HG03354 (cell line): ENCODE measurements at regions not wholly inside any gene's neighbourhood (a gene's known extent, or its start where the extent isn't known, plus 50 kb on each side); places are given as distances from the start of the nearest gene placed in this dataset.
"Not testable (repeated sequence)": the region's sequence is repeated elsewhere in the genome, so short reads cannot be mapped to it uniquely, and the experiment has no call there.

ENCODE experiments used
- ATAC-seq: cut with Tn5 transposase; IDR thresholded peaks from one replicate; pipeline ENCODE4 v1.9.1; 2021; ENCODE audit warnings: mild to moderate bottlenecking; ENCODE audit not compliant: unreplicated experiment, poor library complexity, severe bottlenecking

DNA sequence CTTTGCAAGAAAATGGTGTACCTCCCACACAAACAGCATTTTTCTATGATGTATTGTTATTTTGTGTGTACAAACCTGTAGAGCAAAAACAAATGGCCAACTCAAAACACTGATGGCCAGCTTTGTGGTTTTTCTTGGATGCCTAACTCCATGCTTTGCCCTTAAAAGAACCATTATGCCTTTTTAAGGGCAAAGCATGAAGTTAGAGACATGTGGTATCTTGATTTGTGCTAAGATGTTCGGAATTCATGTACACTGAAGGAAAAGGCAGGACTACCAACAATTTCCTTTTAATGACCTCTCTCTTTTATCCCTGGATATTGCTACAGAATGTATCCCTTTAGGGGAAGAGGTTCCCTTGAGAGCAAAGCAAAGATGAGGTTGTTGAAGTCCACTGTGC lies 273.6 kb downstream of the SCG2 start:
- no peak for ATAC-seq

DNA sequence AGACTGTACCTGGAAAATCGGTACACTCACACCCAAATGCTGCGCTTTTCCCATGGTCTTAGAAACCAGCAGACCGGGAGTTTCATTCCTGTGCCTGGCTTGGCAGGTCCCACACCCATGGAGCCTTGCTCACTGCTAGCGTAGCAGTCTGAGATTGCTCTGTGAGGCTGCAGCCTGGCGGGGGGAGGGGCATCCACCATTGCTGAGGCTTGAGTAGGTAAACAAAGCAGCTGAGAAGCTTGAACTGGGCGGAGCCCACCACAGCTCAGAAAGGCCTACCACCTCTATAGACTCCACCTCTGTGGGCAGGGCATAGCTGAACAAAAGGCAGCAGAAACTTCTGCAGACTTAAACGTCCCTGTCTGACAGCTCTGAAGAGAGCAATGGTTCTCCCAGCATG lies 271.4 kb downstream of the SCG2 start:
- not testable (repeated sequence) for ATAC-seq

DNA sequence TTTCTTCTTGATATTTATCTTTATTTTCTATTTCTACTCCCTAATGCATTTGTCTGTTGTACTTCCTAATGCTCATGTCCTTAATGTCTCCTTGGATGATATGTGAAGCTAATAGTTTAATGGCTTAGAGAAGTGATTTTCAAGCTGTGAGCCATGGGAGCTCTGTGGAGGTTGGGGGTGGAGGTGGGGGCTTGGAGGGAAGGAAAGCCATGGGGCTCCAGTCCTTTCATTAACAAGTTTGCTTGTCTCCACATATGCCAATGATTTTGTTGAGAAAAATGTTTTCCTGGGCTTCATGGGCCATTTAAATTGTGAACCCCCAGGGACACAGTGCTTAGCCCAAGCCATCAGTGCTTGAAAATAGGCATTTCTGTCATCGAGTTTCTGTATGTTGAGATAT lies 264.1 kb downstream of the SCG2 start:
- no peak for ATAC-seq

DNA sequence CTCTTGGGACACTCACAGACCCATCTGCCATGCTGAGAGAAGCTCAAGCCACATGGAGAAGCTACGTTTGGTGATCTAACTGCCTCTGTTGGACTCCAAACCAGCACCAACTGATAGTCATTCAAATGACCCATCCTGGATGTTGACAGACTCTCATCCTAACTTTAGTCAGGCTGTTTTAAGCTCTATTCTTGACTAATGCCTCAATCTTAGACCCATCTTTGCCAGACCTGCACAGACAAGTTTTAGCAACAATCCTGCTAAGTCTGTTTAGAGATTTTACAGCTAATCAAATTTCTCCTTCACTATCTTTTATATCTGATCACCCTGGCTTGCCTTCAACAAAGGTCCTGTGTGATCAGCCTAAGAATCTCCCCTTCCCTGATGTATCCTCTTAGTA lies 245.1 kb downstream of the SCG2 start:
- no peak for ATAC-seq

DNA sequence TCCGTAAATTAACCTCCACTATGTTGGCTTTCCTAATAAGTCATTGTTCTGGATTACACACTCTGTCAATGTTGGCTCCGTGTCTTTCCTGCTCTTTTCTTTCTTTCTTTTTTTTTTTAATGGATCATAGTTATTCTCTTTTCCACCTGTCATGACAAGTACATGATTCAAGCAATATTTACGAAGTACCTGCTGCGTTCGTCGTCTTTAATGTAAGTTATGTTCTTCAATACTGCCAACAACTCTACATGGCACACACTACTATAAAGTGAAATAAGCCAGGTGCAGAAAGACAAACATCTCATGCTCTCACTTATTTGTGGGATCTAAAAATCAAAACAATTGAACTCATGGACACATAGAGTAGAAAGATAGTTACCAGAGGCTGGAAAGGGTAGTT lies 239.1 kb downstream of the SCG2 start:
- ATAC-seq, result no peak

DNA sequence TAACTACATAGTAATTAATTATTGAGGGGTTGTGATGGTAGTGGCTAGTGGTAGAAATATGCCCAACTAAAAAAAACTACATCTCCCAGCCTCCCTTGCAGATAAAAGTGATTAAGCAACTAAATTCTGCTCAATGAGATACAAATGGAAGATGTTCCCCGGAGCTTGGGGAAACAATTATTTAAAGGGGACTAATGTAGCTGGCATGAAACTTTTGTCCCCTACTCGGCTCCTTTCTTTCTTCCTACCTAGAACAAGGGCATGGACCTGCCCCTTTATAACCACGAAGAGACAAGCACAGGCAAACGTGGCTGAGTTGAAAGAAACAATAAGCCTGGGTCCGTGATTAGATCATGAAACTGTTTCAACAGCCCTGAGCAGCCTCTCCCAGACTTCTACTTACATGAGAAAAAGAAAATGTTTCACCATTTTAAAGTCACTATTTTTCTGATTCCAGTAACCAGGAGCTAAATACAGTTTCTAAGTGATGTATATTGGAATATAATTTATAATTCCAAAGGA lies 236.9 kb downstream of the SCG2 start:
- ATAC-seq, result no peak

DNA sequence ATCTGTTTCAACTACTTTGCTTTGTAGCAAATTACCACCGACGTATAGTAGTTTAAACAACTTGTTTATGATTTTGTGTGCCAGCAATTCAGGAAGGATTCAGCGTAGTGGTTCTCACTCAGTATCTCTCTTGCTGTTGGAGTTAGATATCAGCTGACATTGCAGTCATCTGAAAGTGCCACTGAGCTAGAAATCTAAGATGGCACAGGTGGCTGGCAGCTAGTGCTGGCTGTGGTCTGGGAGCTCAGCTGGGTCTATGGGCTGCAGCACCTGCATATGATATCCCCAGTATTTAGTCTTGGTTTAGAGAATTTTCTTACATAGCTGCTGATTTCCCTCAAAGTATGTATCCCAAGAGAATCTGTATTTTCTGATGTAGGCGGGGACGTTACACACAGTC lies 235.6 kb downstream of the SCG2 start:
- ATAC-seq, result no peak

DNA sequence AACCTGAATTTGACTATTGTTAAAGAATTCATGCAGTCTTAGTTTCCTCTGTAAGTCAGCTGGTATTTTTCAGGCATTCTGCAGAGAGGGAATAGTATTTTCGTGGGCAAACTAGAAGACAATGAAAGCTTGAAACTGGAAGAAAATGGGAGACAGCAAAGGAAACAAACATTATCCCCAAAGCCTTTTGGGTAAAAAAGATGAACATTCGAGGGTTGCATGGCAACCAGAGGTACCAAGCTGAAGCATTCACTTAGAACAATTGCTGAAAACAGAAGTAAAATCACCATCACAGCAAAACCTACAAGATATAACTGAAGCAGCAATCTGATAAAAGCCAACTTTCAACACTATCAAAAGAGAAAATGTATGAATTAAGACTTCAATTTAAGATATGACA lies 233.7 kb downstream of the SCG2 start:
- no peak for ATAC-seq

DNA sequence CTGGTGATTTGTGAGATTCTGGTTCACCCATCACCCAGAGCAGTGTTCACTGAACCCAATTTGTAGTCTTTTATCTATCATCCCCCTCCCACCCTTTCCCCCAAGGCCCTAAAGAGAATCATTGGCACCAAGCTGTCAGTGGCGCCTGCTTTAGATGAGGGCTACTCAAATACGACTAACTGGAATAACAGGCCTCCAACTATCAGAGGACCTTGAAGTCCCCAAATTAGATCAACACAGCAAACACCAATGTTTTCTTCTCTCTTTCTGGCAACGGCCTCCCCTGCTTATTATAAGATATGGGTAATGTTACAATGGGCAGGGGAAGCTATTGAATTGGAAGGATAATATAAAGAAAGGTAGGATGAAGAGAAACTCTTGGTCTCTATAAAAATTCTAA lies 232.3 kb downstream of the SCG2 start:
- ATAC-seq, result no peak

DNA sequence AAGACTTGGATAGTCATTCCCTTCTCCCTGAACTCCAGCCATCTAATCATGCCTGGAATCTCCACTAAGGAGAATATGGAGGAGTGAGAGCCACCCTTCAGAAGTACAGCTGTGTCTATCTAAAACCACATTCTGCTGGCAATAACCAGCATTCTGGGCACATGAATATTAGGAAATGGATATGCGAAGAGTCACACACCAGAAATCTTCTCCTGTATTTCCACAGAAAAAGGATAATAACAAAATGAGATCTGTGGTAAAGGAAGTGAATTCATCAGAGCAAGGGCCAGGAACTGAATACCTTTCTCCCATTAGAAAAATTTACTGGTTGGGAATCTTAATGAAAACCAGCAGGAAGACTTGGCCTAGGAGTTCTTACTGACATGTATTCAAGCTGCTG lies 218.8 kb downstream of the SCG2 start:
- ATAC-seq, result no peak

DNA sequence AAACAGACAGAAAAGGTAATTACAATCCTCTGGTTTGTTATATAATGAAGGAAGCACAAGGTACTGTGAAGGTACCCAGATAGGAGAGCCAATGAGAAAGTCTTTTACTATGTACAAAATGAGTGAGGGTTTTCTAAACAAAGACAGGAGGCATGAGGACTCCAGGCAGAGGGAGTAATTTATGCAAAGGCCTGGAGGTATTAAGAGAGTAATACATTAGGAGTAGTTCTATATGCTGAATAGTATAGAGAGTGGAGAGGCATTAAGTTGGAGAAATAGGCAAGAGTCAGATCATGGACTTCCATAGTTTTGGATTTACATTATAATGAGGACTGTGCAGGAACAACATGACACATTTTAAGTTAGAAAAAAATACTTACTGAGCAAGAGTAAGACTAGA lies 216.0 kb downstream of the SCG2 start:
- no peak for ATAC-seq

DNA sequence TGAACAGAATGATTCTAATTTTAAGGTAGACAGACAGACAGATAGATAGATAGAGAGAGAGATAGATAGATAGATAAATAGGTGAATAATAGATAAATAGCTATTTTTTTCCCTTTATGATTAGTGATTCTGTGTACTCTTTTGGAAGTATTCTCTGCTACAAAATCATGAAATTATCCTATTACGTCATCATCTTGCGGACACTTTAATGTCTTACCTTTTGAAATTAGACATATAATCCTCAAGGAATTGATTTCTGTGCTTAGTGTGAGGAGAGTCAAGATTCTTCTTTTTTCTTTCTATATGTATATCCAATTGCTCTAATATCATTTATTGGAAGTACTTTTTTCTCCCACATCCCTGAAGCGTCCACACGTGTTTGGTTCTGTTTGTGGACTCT lies 215.2 kb downstream of the SCG2 start:
- ATAC-seq, result no peak

DNA sequence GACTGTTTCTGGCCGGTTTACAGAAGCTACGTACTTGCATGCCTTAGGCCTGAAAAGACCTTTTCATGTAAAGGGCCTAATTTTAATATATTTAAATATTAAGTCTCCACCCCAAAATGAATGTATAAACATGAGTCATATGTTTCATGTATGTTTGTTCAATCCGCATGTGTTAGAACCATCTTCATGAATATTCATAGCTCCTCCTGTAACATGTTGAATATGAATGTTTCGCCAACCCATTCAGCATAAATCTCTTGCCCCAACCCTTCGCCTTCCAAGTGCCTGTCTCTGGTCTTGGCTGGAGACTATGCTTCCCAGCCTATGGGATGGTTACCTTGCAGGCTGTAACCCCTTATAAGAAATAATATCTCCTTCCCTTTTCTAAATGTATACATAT lies 212.5 kb downstream of the SCG2 start:
- ATAC-seq, result no peak

DNA sequence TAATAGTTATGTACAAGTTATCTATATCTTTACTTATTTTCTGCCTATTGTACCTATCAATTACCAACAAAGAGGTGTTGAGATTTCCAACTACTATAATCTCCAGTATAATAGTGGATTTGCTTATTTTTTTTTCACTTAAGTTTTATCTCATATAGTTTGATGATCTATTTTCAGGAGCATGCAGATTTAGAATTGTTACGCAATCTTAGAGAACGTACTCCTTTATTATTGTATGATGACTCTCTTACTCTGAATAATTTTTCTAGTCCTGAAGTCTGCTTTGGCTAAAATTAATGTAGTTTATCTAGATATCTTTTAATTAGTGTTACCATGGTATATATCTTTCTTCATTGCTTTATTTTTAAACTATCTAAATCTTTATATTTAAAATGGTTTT lies 205.2 kb downstream of the SCG2 start:
- ATAC-seq, result no peak

DNA sequence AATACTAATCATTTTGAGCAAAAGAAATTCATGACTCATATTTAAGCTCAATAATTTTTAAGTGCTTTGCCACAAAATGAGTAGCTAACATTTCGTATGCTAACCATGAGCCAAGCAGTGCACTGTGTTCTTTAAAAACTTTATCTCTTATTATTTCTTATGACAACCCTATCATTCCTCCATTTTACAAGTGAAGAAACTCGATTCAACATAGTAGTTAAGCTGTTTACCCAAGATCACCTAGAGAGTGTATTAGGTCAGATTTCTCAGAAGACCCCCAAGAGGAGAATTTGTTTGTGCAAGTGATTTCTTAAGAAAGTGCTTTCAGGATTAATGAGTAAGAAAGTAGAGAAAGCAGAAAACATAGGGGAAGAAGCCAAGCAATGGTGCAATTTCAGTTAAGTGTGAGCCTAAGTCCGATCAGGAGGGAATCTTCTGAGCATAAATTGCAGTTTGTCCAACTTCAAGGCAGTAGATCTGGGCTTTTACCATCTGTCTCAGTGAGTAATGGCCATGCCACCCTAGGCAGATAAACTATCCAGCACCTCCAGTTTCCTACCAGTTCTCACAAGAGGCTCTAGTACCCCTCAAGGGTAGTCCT lies 202.7 kb downstream of the SCG2 start:
- ATAC-seq, result no peak

DNA sequence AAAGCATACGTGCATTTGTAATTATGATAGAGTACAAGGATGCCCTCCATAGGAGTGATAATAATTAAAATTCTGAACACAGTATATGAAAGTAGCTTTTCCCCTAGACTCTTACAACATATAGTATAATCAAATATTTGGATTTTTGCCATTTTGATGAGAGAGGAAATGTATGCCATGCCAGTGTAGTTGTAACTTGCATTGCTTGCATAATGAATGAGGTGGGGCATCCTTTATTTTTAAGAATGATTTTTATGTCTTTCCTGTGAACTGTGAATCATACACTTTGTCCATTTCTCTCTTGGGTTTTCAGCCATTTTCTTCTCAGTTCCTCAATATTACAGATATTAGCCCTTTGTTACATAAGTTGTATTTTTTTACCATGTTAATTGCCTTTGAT lies 197.5 kb downstream of the SCG2 start:
- ATAC-seq, result no peak

DNA sequence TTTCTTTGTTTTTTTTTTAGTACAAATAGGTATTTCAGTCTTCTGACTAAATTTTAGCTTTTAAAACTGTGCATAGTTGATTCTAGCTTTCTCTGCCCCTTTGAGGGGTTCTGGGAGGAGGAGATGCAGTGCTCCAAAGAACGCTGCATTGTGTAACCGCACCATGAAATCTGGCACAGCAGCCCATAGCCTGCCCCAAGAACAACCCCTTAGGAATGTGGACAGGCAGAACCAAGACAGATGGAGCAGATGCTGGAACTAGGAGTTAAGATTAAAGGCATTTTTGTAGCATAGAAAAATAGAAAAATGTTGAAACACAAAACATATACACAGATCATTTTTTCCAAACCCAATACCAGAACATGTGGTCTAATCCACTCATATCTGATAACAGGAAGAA lies 187.5 kb downstream of the SCG2 start:
- no peak for ATAC-seq

DNA sequence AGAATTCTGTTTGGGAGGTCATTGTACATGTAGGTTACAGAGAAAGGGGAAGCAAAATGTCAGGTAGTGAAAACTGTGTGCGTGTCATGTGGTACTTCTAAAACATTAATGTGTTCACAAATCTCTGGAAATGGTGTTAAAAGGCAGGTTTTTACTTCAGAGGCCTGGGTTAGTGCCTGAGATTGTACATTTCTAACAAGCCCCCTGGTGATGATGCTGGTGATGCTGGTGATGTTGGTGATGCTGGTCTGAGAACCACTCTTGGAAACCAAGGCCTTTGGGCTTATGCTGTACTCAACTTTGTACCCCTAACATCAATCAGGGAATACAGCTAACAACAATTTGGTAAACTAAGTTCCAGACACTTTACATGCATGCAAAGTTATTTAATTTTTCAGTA lies 187.1 kb downstream of the SCG2 start:
- ATAC-seq, result no peak

DNA sequence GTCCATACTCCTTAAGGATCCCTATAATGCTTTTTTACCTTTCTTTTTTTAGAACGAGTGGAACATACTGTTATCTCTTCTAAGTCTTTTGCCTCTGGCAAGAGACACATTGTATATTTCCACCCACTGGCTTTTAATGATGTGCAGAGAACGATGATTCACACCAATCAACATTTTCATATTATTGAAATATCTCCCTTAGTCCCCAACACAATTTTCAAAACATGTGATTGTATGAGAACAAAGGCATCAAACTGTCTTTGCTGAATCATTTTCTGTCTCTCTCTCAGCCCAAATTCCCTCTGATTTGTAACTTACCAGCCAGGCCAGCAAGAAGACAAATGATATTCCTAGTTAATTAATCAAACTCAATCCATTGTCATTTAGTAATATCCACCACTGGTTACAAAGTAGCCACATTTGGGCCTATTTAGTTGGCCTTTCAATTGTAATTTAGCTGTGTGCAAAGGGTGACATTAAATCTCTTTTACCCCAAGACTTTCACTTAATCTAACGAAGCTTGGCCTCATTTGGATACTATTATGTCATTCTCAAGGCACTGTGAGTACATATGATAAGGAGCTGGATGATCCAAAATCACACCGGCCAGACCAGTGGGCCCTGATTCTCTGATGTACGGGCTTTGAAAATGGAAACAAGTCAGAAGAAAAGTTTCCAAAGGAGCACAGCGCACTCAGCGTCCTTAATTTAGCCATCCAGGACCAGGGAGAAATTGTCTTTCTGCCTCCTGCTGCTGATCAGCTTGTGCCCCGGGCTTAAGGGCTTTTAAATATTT lies 185.1 kb downstream of the SCG2 start:
- no peak for ATAC-seq

DNA sequence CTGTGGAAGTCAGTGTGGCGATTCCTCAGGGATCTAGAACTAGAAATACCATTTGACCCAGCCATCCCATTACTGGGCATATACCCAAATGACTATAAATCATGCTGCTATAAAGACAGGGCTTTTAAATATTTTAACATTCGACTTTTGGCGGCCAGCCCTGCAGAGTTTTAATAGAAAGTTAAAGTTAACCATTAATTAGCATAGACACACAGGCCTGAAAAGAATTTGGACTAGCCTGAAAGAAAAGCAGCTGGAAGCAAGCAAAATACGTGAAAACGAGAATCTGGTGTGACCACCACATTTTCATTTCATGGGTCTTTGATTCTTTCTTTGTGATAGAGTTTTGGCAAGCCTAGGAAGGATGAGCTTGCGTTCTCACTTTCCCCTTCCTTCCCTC lies 184.0 kb downstream of the SCG2 start:
- no peak for ATAC-seq

DNA sequence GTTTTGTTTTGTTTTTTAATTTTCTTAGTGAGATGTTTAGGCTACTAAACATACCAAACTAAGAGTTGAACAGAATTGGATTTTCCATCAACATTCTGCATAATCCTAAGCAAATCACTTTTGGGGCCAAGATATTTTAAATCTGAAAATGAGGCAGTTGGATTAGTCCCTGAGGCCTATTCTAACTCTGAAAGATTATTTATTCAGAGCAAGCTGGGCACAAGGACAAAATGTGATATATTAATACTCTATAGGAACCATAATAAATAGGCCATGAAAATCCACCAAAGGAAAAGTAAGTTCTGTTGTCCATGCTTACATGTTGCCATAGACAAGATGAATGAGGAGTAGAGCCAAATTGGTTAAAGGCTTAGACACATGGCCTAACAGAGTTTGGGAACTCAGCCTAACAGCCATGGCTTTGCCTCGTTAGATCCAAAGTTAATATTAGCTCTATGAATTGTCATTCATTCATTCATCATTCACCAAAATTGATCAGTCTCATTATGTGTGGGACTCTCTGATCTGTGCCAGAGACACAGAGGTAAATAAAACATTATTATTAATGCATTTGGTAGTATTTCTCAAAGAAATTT lies 183.5 kb downstream of the SCG2 start:
- ATAC-seq, result no peak
